ENCODE measurements at regions not wholly inside any gene's neighbourhood (a gene's known extent, or its start where the extent isn't known, plus 50 kb on each side); places are given as distances from the start of the nearest gene placed in this dataset.

- no peak for DNase-seq
These were observed 95.0 kb downstream of the KLF6 start for GRCh38 chr10:3689871-3690510.

- DNase-seq = no peak
These were observed 97.4 kb downstream of the KLF6 start for GRCh38 chr10:3687510-3688081.

- no peak for DNase-seq
These were observed 99.6 kb downstream of the KLF6 start for GRCh38 chr10:3685384-3685783.

- no peak for DNase-seq
These were observed 100.1 kb downstream of the KLF6 start for GRCh38 chr10:3684891-3685290.

GRCh38 chr10:3683560-3683959, 101.4 kb downstream of the KLF6 start:
- no peak for DNase-seq

GRCh38 chr10:3682745-3683144, 102.3 kb downstream of the KLF6 start:
- no peak for DNase-seq

- DNase-seq = no peak
These were observed 103.1 kb downstream of the KLF6 start for GRCh38 chr10:3681642-3682554.

- no peak for DNase-seq
These were observed 104.9 kb downstream of the KLF6 start for GRCh38 chr10:3679950-3680629.

- no peak for DNase-seq
These were observed 106.3 kb downstream of the KLF6 start for GRCh38 chr10:3678629-3679227.

- no peak for DNase-seq
These were observed 108.4 kb downstream of the KLF6 start for GRCh38 chr10:3676564-3676963.

- no peak for DNase-seq
These were observed 112.8 kb downstream of the KLF6 start for GRCh38 chr10:3672220-3672619.

- DNase-seq = no peak
These were observed 113.5 kb downstream of the KLF6 start for GRCh38 chr10:3671386-3671955.

- no peak for DNase-seq
These were observed 116.1 kb downstream of the KLF6 start for GRCh38 chr10:3668966-3669330.

GRCh38 chr10:3668276-3668965, 116.6 kb downstream of the KLF6 start:
- peak; percentile 87 for DNase-seq

- DNase-seq = no peak
These were observed 118.3 kb downstream of the KLF6 start for GRCh38 chr10:3666525-3667302.

GRCh38 chr10:3665316-3665908, 119.6 kb downstream of the KLF6 start:
- DNase-seq = no peak

GRCh38 chr10:3662775-3663174, 122.2 kb downstream of the KLF6 start:
- DNase-seq = no peak

GRCh38 chr10:3661271-3661670, 123.7 kb downstream of the KLF6 start:
- DNase-seq = no peak

- no peak for DNase-seq
These were observed 124.3 kb downstream of the KLF6 start for GRCh38 chr10:3660753-3661152.

GRCh38 chr10:3659203-3659917, 125.6 kb downstream of the KLF6 start:
- no peak for DNase-seq
